HUES48 (cell line): ENCODE measurements at regions not wholly inside any gene's neighbourhood (a gene's known extent, or its start where the extent isn't known, plus 50 kb on each side); places are given as distances from the start of the nearest gene placed in this dataset.

Experiments
- H3K27ac ChIP-seq: one replicate; pipeline ENCODE4 v1.7.0; 2013; ENCODE audit warnings: low read depth, low read length, inconsistent platforms
- H3K27me3 ChIP-seq: 2 replicates; pipeline ENCODE4 v1.6.1; 2013; ENCODE audit warnings: mild to moderate bottlenecking, low read length; ENCODE audit not compliant: control insufficient read depth, insufficient read depth
- H3K36me3 ChIP-seq: 2 replicates; pipeline ENCODE4 v1.6.1; 2013; ENCODE audit warnings: low read length; ENCODE audit not compliant: control insufficient read depth, insufficient read depth
- H3K4me1 ChIP-seq: 2 replicates; pipeline ENCODE4 v1.6.1; 2013; ENCODE audit warnings: mild to moderate bottlenecking, low read length; ENCODE audit not compliant: control insufficient read depth, insufficient read depth
- H3K4me3 ChIP-seq: 2 replicates; pipeline ENCODE4 v1.5.1; 2013; ENCODE audit warnings: mild to moderate bottlenecking, low read depth, low read length
- H3K9ac ChIP-seq: 2 replicates; pipeline ENCODE4 v1.6.1; 2013; ENCODE audit warnings: mild to moderate bottlenecking, low read depth, low read length, moderate library complexity
- H3K9me3 ChIP-seq: 2 replicates; pipeline ENCODE4 v1.6.1; 2013; ENCODE audit warnings: low read length; ENCODE audit not compliant: control insufficient read depth, insufficient read depth

- Histone ChIP-seq H3K4me3 (no peak overlapping the region), H3K9me3 (peaks cover 26% of the 10 kb centered on the region), H3K27ac (no peak overlapping the region), H3K27me3 (no peaks in the 10 kb centered on the region), H3K4me1 (peaks cover 10% of the 10 kb centered on the region; the same call in 1 of the 2 replicates), H3K36me3 (no peaks in the 10 kb centered on the region), H3K9ac (no peak overlapping the region)
These were observed 317.5 kb upstream of the TRIB2 start for GRCh38 chr2:12399240-12399639.

GRCh38 chr2:12400543-12400942, 316.2 kb upstream of the TRIB2 start:
- H3K9ac ChIP-seq, result no peak overlapping the region
- H3K27me3 ChIP-seq, result no peaks in the 10 kb centered on the region
- no peaks in the 10 kb centered on the region for H3K36me3 ChIP-seq
- H3K27ac ChIP-seq, result no peak overlapping the region
- no peak overlapping the region for H3K4me3 ChIP-seq
- H3K4me1 ChIP-seq, result peaks cover 10% of the 10 kb centered on the region; the same call in 1 of the 2 replicates
- H3K9me3 ChIP-seq, result peaks cover 27% of the 10 kb centered on the region

GRCh38 chr2:12402440-12403139, 314.1 kb upstream of the TRIB2 start:
- H3K9ac ChIP-seq, result no peak overlapping the region
- H3K4me1 ChIP-seq, result peaks cover 9% of the 10 kb centered on the region; the same call in 1 of the 2 replicates
- H3K27me3 ChIP-seq, result no peaks in the 10 kb centered on the region
- H3K27ac ChIP-seq, result no peak overlapping the region
- H3K9me3 ChIP-seq, result peaks cover 27% of the 10 kb centered on the region
- H3K4me3 ChIP-seq, result no peak overlapping the region
- H3K36me3 ChIP-seq, result no peaks in the 10 kb centered on the region

- Histone ChIP-seq H3K9ac (no peak overlapping the region), H3K4me3 (no peak overlapping the region), H3K27me3 (no peaks in the 10 kb centered on the region), H3K36me3 (no peaks in the 10 kb centered on the region), H3K27ac (no peak overlapping the region), H3K4me1 (0 out of 2 replicates have a peak, but pooled peaks cover 1% of the 10 kb centered on the region), H3K9me3 (peaks cover 27% of the 10 kb centered on the region)
These were observed 312.2 kb upstream of the TRIB2 start for GRCh38 chr2:12404497-12404896.

DNA sequence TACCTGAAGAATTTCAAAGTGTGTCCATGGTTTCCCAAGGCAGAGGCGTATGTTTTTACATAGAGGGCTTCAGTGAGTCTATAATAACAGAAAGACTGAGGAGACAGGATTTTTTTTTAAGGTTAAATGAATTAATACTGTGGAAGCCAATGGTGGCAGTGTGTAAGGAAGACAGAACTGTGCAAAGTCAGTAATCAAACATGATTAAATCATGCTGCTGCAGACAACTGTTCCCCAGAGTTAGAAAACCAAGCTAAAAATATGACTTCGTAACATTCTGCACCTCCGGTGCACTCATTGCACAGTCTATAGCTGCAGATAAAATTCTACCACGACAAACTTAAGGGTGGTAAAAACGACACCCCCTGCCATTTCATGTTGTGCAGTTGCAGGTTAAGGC, 309.6 kb upstream of the TRIB2 start:
- peaks cover 18% of the 10 kb centered on the region for H3K9me3 ChIP-seq
- no peaks in the 10 kb centered on the region for H3K4me1 ChIP-seq
- H3K27ac ChIP-seq, result no peak overlapping the region
- no peaks in the 10 kb centered on the region for H3K27me3 ChIP-seq
- H3K4me3 ChIP-seq, result no peak overlapping the region
- no peaks in the 10 kb centered on the region for H3K36me3 ChIP-seq
- no peak overlapping the region for H3K9ac ChIP-seq

DNA sequence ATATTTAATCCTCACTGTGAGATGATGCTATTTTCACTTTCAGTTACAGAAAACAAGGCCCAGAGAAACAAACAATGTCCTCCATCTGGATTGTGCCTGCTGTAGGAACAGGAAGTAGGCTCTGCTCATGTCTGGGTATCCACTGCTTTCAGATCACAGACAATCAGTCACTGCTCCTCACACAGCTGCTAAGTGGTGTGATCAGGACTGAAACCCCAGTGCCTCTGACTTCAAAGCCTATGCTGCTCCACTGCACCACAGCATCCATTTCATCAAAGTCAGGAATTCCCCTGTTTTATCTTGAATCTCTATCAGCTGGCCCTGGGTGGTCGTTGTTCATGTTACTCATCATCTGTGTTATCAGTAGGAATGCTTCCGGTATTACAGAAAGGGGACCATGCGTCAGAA, 303.8 kb upstream of the TRIB2 start:
- Histone ChIP-seq H3K27ac (no peak overlapping the region), H3K9ac (no peak overlapping the region), H3K27me3 (no peaks in the 10 kb centered on the region), H3K4me1 (no peaks in the 10 kb centered on the region), H3K4me3 (no peak overlapping the region), H3K9me3 (no peaks in the 10 kb centered on the region), H3K36me3 (no peaks in the 10 kb centered on the region)

GRCh38 chr2:12415536-12415935, 301.2 kb upstream of the TRIB2 start:
- no peak overlapping the region for H3K4me3 ChIP-seq
- no peaks in the 10 kb centered on the region for H3K36me3 ChIP-seq
- H3K9ac ChIP-seq, result no peak overlapping the region
- no peak overlapping the region for H3K27ac ChIP-seq
- no peaks in the 10 kb centered on the region for H3K4me1 ChIP-seq
- H3K9me3 ChIP-seq, result no peaks in the 10 kb centered on the region
- no peaks in the 10 kb centered on the region for H3K27me3 ChIP-seq

GRCh38 chr2:12416600-12416999, 300.1 kb upstream of the TRIB2 start:
- Histone ChIP-seq H3K4me1 (no peaks in the 10 kb centered on the region), H3K9ac (no peak overlapping the region), H3K27me3 (no peaks in the 10 kb centered on the region), H3K4me3 (no peak overlapping the region), H3K27ac (no peak overlapping the region), H3K36me3 (no peaks in the 10 kb centered on the region), H3K9me3 (no peaks in the 10 kb centered on the region)

- no peaks in the 10 kb centered on the region for H3K27me3 ChIP-seq
- H3K9ac ChIP-seq, result no peak overlapping the region
- H3K4me3 ChIP-seq, result no peak overlapping the region
- no peak overlapping the region for H3K27ac ChIP-seq
- H3K9me3 ChIP-seq, result no peaks in the 10 kb centered on the region
- no peaks in the 10 kb centered on the region for H3K36me3 ChIP-seq
- no peaks in the 10 kb centered on the region for H3K4me1 ChIP-seq
These were observed 298.9 kb upstream of the TRIB2 start for GRCh38 chr2:12417786-12418185.

DNA sequence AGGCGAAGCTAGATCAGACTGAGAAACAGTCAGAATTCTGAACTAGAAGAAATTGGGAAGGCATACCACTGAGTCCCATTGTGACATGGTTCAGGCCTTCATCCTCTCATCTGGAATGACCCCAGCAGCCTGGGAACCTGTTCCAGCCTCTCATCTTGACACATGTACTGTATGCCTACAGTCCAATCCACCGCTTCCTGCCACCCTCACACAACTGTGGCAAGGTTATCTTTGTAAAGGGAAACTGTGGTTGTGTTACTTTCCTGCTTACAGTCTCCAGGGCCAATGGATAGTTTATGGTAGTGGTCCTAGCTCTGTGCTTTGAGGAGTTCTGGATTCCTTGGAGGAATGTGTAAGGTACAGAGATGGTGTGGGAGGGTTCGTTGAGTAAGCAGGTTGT, 296.9 kb upstream of the TRIB2 start:
- H3K4me3 ChIP-seq, result no peak overlapping the region
- H3K9ac ChIP-seq, result no peak overlapping the region
- H3K4me1 ChIP-seq, result peaks cover 1% of the 10 kb centered on the region
- H3K36me3 ChIP-seq, result no peaks in the 10 kb centered on the region
- H3K27ac ChIP-seq, result no peak overlapping the region
- H3K9me3 ChIP-seq, result no peaks in the 10 kb centered on the region
- H3K27me3 ChIP-seq, result no peaks in the 10 kb centered on the region

DNA sequence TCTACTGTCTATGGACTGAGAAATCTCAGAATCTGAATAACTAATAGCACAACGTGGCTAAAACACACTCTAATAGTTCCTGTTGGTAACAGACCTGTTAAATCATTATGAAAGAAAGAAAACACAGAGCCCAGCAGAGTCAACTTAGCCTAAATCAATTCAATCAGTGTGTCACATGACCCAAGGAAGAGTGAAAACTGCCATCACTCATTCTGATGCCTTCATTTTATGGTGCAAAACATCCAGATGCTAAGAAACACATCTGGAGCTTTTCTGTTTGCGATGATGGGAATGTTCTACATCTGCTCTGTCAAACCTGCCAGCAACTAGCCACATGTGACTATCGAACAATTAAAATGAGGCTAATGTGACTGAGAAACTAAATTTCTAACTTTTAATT, 295.7 kb upstream of the TRIB2 start:
- no peaks in the 10 kb centered on the region for H3K27me3 ChIP-seq
- peaks cover 5% of the 10 kb centered on the region for H3K4me1 ChIP-seq
- no peaks in the 10 kb centered on the region for H3K36me3 ChIP-seq
- no peak overlapping the region for H3K27ac ChIP-seq
- no peak overlapping the region for H3K4me3 ChIP-seq
- no peak overlapping the region for H3K9ac ChIP-seq
- H3K9me3 ChIP-seq, result no peaks in the 10 kb centered on the region
